Caco-2 (cell line): ENCODE measurements at regions not wholly inside any gene's neighbourhood (a gene's known extent, or its start where the extent isn't known, plus 50 kb on each side); places are given as distances from the start of the nearest gene placed in this dataset.

Experiments used
- BruUV-seq: library from RNA; stranded (reverse); fragments of 400-500 nt; replicated peaks from 2 replicates; lab custom pipeline; 2021; lab: Mats Ljungman, UMichigan
- CTCF ChIA-PET: fragments of 300-600 bp; sonication (Branson Sonifier 250); formaldehyde crosslinking; loops from one replicate; lab custom pipeline; 2022; ENCODE audit warnings: antibody characterized with exemption; lab: Charles Lee
- POLR2A ChIA-PET: fragments of 300-600 bp; sonication (Branson Sonifier 250); formaldehyde crosslinking; loops from one replicate; lab custom pipeline; 2022; ENCODE audit warnings: antibody characterized with exemption; lab: Charles Lee
- DNase-seq, 2 experiments: peaks; one replicate each; pipeline versions ENCODE4 v3.0.0 to v3.0.0-alpha.2; 2020 to 2022
- H3K27me3 ChIP-seq: replicated peaks from 2 replicates; pipeline ENCODE4 v1.6.0; 2011; ENCODE audit warnings: low read length; ENCODE audit not compliant: control insufficient read depth, insufficient read depth
- H3K36me3 ChIP-seq: 2 replicates; pipeline ENCODE4 v1.5.1; 2011; ENCODE audit warnings: low read length; ENCODE audit not compliant: control insufficient read depth, insufficient read depth
- H3K4me1 ChIP-seq: fragments of 250-450 bp; sonication (Bioruptor Pico); 2 replicates; pipeline ENCODE4 v1.5.1; 2020; ENCODE audit warnings: mild to moderate bottlenecking
- H3K4me3 ChIP-seq: 2 replicates; pipeline ENCODE4 v1.5.1; 2011; ENCODE audit warnings: low read depth, mild to moderate bottlenecking, control low read depth, low read length
- H3K9me3 ChIP-seq: fragments of 250-450 bp; sonication (Bioruptor Pico); 2 replicates; pipeline ENCODE4 v1.5.1; 2020; ENCODE audit warnings: mild to moderate bottlenecking, moderate library complexity
- H3K27ac Mint-ChIP-seq: one replicate; pipeline ENCODE4 v1.8.0; 2022; ENCODE audit warnings: mixed read lengths; ENCODE audit not compliant: unreplicated experiment
- H3K27me3 Mint-ChIP-seq: one replicate; pipeline ENCODE4 v1.8.0; 2022; ENCODE audit warnings: mixed read lengths; ENCODE audit not compliant: insufficient read depth, unreplicated experiment
- H3K36me3 Mint-ChIP-seq: one replicate; pipeline ENCODE4 v1.8.0; 2022; ENCODE audit warnings: mild to moderate bottlenecking, mixed read lengths; ENCODE audit not compliant: insufficient read depth, unreplicated experiment
- H3K4me1 Mint-ChIP-seq: one replicate; pipeline ENCODE4 v1.8.0; 2022; ENCODE audit warnings: low read depth, mixed read lengths; ENCODE audit not compliant: unreplicated experiment
- H3K4me3 Mint-ChIP-seq: one replicate; pipeline ENCODE4 v1.8.0; 2022; ENCODE audit warnings: mild to moderate bottlenecking, moderate library complexity, mixed read lengths; ENCODE audit not compliant: unreplicated experiment
- H3K9me3 Mint-ChIP-seq: one replicate; pipeline ENCODE4 v1.8.0; 2022; ENCODE audit warnings: mixed read lengths; ENCODE audit not compliant: unreplicated experiment
- intact Hi-C: fragments of 100-400 bp; cut with micrococcal nuclease; formaldehyde crosslinking; loops from one replicate; pipeline ENCODE4 v1.10.0; 2022; ENCODE audit not compliant: unreplicated experiment
- TF ChIP-seq, protein P1 (sequence below), 2 experiments: fragments of 200-600 bp in 1 of 2; IDR thresholded peaks; 1 replicate in 1 of 2; 2 replicates in 1 of 2; pipeline versions ENCODE4 v1.5.1 to v1.8.0; 2011 to 2022; ENCODE audit warnings: antibody characterized with exemption in 1 of 2, control low read depth in 1 of 2, inconsistent platforms in 1 of 2, low read depth in 1 of 2, low read length in 1 of 2, mild to moderate bottlenecking in 1 of 2, moderate library complexity in 1 of 2; ENCODE audit not compliant: insufficient read depth in 1 of 2, severe bottlenecking in 1 of 2, unreplicated experiment in 1 of 2

GRCh38 chr18:78527984-78528383, 451.6 kb upstream of the SALL3 start:
- peaks cover 11% of the 10 kb centered on the region for H3K9me3 Mint-ChIP-seq
- BruUV-seq = no TSS peak
- Histone ChIP-seq H3K9me3 (no peaks in the 10 kb centered on the region), H3K27me3 (no peaks in the 10 kb centered on the region), H3K4me1 (no peaks in the 10 kb centered on the region), H3K4me3 (no peak overlapping the region), H3K36me3 (no peaks in the 10 kb centered on the region)
- no peak for DNase-seq
- H3K27ac Mint-ChIP-seq = no peak overlapping the region
- TF ChIP-seq, protein P1, sequence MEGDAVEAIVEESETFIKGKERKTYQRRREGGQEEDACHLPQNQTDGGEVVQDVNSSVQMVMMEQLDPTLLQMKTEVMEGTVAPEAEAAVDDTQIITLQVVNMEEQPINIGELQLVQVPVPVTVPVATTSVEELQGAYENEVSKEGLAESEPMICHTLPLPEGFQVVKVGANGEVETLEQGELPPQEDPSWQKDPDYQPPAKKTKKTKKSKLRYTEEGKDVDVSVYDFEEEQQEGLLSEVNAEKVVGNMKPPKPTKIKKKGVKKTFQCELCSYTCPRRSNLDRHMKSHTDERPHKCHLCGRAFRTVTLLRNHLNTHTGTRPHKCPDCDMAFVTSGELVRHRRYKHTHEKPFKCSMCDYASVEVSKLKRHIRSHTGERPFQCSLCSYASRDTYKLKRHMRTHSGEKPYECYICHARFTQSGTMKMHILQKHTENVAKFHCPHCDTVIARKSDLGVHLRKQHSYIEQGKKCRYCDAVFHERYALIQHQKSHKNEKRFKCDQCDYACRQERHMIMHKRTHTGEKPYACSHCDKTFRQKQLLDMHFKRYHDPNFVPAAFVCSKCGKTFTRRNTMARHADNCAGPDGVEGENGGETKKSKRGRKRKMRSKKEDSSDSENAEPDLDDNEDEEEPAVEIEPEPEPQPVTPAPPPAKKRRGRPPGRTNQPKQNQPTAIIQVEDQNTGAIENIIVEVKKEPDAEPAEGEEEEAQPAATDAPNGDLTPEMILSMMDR (IDR thresholded peaks at IDR 0.05; ENCODE audit: insufficient read depth in 1 of 2, low read depth in 1 of 2, low read length in 1 of 2, severe bottlenecking in 1 of 2, unreplicated experiment in 1 of 2) = no peak
- no peaks in the 10 kb centered on the region for H3K36me3 Mint-ChIP-seq
- intact Hi-C loops = no loop called here
- ChIA-PET POLR2A (no interaction called here), CTCF (no interaction called here)
- H3K4me1 Mint-ChIP-seq = no peaks in the 10 kb centered on the region
- H3K27me3 Mint-ChIP-seq = peaks cover 4% of the 10 kb centered on the region
- H3K4me3 Mint-ChIP-seq = no peak overlapping the region

- H3K4me3 Mint-ChIP-seq = no peak overlapping the region
- H3K4me1 Mint-ChIP-seq = no peaks in the 10 kb centered on the region
- Histone ChIP-seq H3K4me1 (no peaks in the 10 kb centered on the region), H3K27me3 (no peaks in the 10 kb centered on the region), H3K36me3 (no peaks in the 10 kb centered on the region), H3K4me3 (no peak overlapping the region), H3K9me3 (no peaks in the 10 kb centered on the region)
- POLR2A ChIA-PET = no interaction called here
- no peak overlapping the region for H3K27ac Mint-ChIP-seq
- TF ChIP-seq, protein P1 (IDR thresholded peaks at IDR 0.05; ENCODE audit: insufficient read depth in 1 of 2, low read depth in 1 of 2, low read length in 1 of 2, severe bottlenecking in 1 of 2, unreplicated experiment in 1 of 2) = no peak
- DNase-seq = no peak
- intact Hi-C loops = no loop called here
- no peaks in the 10 kb centered on the region for H3K36me3 Mint-ChIP-seq
- H3K9me3 Mint-ChIP-seq = peaks cover 11% of the 10 kb centered on the region
- CTCF ChIA-PET = no interaction called here
- peaks cover 4% of the 10 kb centered on the region for H3K27me3 Mint-ChIP-seq
- no TSS peak for BruUV-seq
Measured at GRCh38 chr18:78528411-78529258, 451.0 kb upstream of the SALL3 start.

- BruUV-seq = no TSS peak
- no peak overlapping the region for H3K4me3 ChIP-seq
- no peaks in the 10 kb centered on the region for H3K27me3 ChIP-seq
- Mint-ChIP-seq H3K27ac (no peak overlapping the region), H3K36me3 (no peaks in the 10 kb centered on the region), H3K27me3 (no peaks in the 10 kb centered on the region), H3K9me3 (no peaks in the 10 kb centered on the region), H3K4me1 (no peaks in the 10 kb centered on the region), H3K4me3 (no peak overlapping the region)
- no peaks in the 10 kb centered on the region for H3K9me3 ChIP-seq
- intact Hi-C loops = no loop called here
- H3K36me3 ChIP-seq = no peaks in the 10 kb centered on the region
- DNase-seq = no peak
- TF ChIP-seq, protein P1 (IDR thresholded peaks at IDR 0.05; ENCODE audit: insufficient read depth in 1 of 2, low read depth in 1 of 2, low read length in 1 of 2, severe bottlenecking in 1 of 2, unreplicated experiment in 1 of 2) = no peak
- CTCF ChIA-PET = no interaction called here
- POLR2A ChIA-PET = no interaction called here
- H3K4me1 ChIP-seq = no peaks in the 10 kb centered on the region
Measured at GRCh38 chr18:78531637-78532036, 448.0 kb upstream of the SALL3 start.
